Spleen (tissue), 11 donors: ENCODE measurements at regions not wholly inside any gene's neighbourhood (a gene's known extent, or its start where the extent isn't known, plus 50 kb on each side); places are given as distances from the start of the nearest gene placed in this dataset.

Experiments used
- DNase-seq: peaks from one replicate; pipeline ENCODE4 v3.0.0-alpha.2; 2020
- H3K27ac ChIP-seq, 8 donors: fragments of 200-600 bp; sonication (generic) in 7 of 8; 1 replicate in 4 of 8; 2 replicates in 4 of 8; pipeline versions ENCODE4 v1.5.0 to v1.8.0; 2016 to 2021; ENCODE audit warnings: inconsistent platforms in 4 of 8, mild to moderate bottlenecking in 4 of 8, moderate library complexity in 1 of 8
- H3K27me3 ChIP-seq, 7 donors: fragments of 200-600 bp; sonication (generic) in 6 of 7; replicated peaks in 1 of 7; 1 replicate in 4 of 7; 2 replicates in 3 of 7; pipeline versions ENCODE4 v1.5.0 to v1.8.0; 2016 to 2021; ENCODE audit warnings: inconsistent platforms in 3 of 7, mild to moderate bottlenecking in 1 of 7
- H3K36me3 ChIP-seq, 6 donors: fragments of 200-600 bp; sonication (generic) in 5 of 6; 1 replicate in 4 of 6; 2 replicates in 2 of 6; pipeline versions ENCODE4 v1.5.0 to v1.8.0; 2016 to 2021; ENCODE audit warnings: inconsistent platforms in 2 of 6
- H3K4me1 ChIP-seq, 6 donors: fragments of 200-600 bp; sonication (generic) in 5 of 6; 1 replicate in 3 of 6; 2 replicates in 3 of 6; pipeline versions ENCODE4 v1.5.0 to v1.8.0; 2016 to 2021; ENCODE audit warnings: inconsistent platforms in 3 of 6
- H3K4me3 ChIP-seq, 8 donors: fragments of 200-600 bp; sonication (generic) in 7 of 8; 1 replicate in 4 of 8; 2 replicates in 4 of 8; pipeline versions ENCODE4 v1.5.0 to v1.8.0; 2016 to 2021; ENCODE audit warnings: inconsistent platforms in 4 of 8, mild to moderate bottlenecking in 4 of 8, moderate library complexity in 2 of 8
- H3K9me3 ChIP-seq, 8 donors: fragments of 200-600 bp; sonication (generic) in 7 of 8; 1 replicate in 4 of 8; 2 replicates in 4 of 8; pipeline versions ENCODE4 v1.5.0 to v1.8.0; 2016 to 2021; ENCODE audit warnings: inconsistent platforms in 4 of 8
- CTCF ChIP-seq, 11 experiments: fragments of 200-600 bp in 7 of 11; fragments of 450-650 bp in 4 of 11; sonication (generic) in 4 of 11; IDR thresholded peaks in 8 of 11; conservative IDR thresholded peaks in 3 of 11; 1 replicate in 7 of 11; 2 replicates in 4 of 11; pipeline versions ENCODE4 v1.4.0 to v1.8.0; 2016 to 2021; ENCODE audit warnings: antibody characterized with exemption in 11 of 11, inconsistent platforms in 4 of 11, mild to moderate bottlenecking in 1 of 11
- POLR2A ChIP-seq, 3 donors: fragments of 450-650 bp; IDR thresholded peaks; one replicate each; pipeline ENCODE4 v1.5.1; 2017; ENCODE audit warnings: antibody characterized with exemption in 3 of 3, mild to moderate bottlenecking in 1 of 3
- POLR2AphosphoS5 ChIP-seq, 3 donors: sonication (generic); formaldehyde crosslinking; IDR thresholded peaks; one replicate each; pipeline ENCODE4 v1.5.1; 2017; ENCODE audit warnings: antibody characterized with exemption in 3 of 3
- WGBS, 5 donors: extraction: QIAGEN DNeasy Blood & Tissue Kit in 3 of 5; methylation state at CpG; one replicate each; pipeline versions ENCODE4 v1.1.5 to v1.1.7; 2013 to 2018; 5-methylcytosine and 5-hydroxymethylcytosine counted together
- intact Hi-C: fragments of 100-400 bp; cut with DNase I; formaldehyde crosslinking; loops from one replicate; pipeline ENCODE4 v1.15.0; 2023; ENCODE audit warnings: low total_unique reads
- donor health status: healthy with polysubstance abuse.
- donor health status: DM: no; HTN: no; CAD: no; lungs with moderate emphysema.
- donor health status: DM: no; HTN: no; CAD: no.
- donor health status: Bipolar disorder and iron deficiency.
- donor health status: healthy.
- donor health status: DM: no; HTN: no; CAD: no.
- donor health status: DM: yes; HTN: yes; CAD: no.

- no peak overlapping the region for H3K4me3 ChIP-seq
- H3K36me3 ChIP-seq: no peaks in the 10 kb centered on the region
- intact Hi-C loops: no loop called here
- H3K4me1 ChIP-seq: no peaks in the 10 kb centered on the region
- no peak overlapping the region for H3K27ac ChIP-seq
- DNase-seq: no peak
- H3K27me3 ChIP-seq: no peaks in the 10 kb centered on the region
- WGBS, 5 donors: 73 to 87% (median 81%) methylated on average over 1 of the region's 1 CpG
- H3K9me3 ChIP-seq: peaks cover 0 to 41% (median 23%) of the 10 kb centered on the region in 8 donors
- TF ChIP-seq POLR2AphosphoS5 (IDR thresholded peaks at IDR 0.05) (no peak), CTCF (IDR thresholded peaks at IDR 0.05 in 8 of 11, conservative IDR thresholded peaks at IDR 0.05 in 3 of 11) (no peak), POLR2A (IDR thresholded peaks at IDR 0.05) (no peak)
Measured at GRCh38 chr2:122451697-122452096, 696.2 kb downstream of the TSN start.

GRCh38 chr2:122469147-122469546 is 713.7 kb downstream of the TSN start:
- intact Hi-C loops: no loop called here
- Histone ChIP-seq H3K9me3 (peaks cover 0 to 5% (median 0%) of the 10 kb centered on the region in 8 donors), H3K4me1 (no peaks in the 10 kb centered on the region), H3K27ac (no peak overlapping the region), H3K4me3 (no peak overlapping the region), H3K36me3 (no peaks in the 10 kb centered on the region), H3K27me3 (no peaks in the 10 kb centered on the region)
- 56 to 83% (median 76%) methylated on average over 5 of the region's 5 CpGs for WGBS, 5 donors
- DNase-seq: no peak
- TF ChIP-seq POLR2A (IDR thresholded peaks at IDR 0.05) (no peak), POLR2AphosphoS5 (IDR thresholded peaks at IDR 0.05) (no peak), CTCF (IDR thresholded peaks at IDR 0.05 in 8 of 11, conservative IDR thresholded peaks at IDR 0.05 in 3 of 11) (no peak)

GRCh38 chr2:122471753-122472152 is 716.3 kb downstream of the TSN start:
- Histone ChIP-seq H3K27ac (no peak overlapping the region), H3K4me3 (no peak overlapping the region), H3K36me3 (no peaks in the 10 kb centered on the region), H3K4me1 (no peaks in the 10 kb centered on the region), H3K9me3 (no peaks in the 10 kb centered on the region), H3K27me3 (no peaks in the 10 kb centered on the region)
- no peak for TF ChIP-seq POLR2AphosphoS5 (IDR thresholded peaks at IDR 0.05)
- no peak for TF ChIP-seq POLR2A (IDR thresholded peaks at IDR 0.05)
- TF ChIP-seq CTCF (IDR thresholded peaks at IDR 0.05 in 8 of 11, conservative IDR thresholded peaks at IDR 0.05 in 3 of 11): no peak
- no peak for DNase-seq
- intact Hi-C loops: no loop called here

GRCh38 chr2:122478117-122478516 is 722.7 kb downstream of the TSN start:
- Histone ChIP-seq H3K9me3 (no peaks in the 10 kb centered on the region), H3K27ac (no peak overlapping the region), H3K4me1 (no peaks in the 10 kb centered on the region), H3K4me3 (no peak overlapping the region), H3K36me3 (no peaks in the 10 kb centered on the region), H3K27me3 (no peaks in the 10 kb centered on the region)
- WGBS, 5 donors: 83 to 95% (median 87%) methylated on average over 2 of the region's 2 CpGs
- intact Hi-C loops: no loop called here
- DNase-seq: no peak
- no peak for TF ChIP-seq CTCF (IDR thresholded peaks at IDR 0.05 in 8 of 11, conservative IDR thresholded peaks at IDR 0.05 in 3 of 11)
- no peak for TF ChIP-seq POLR2A (IDR thresholded peaks at IDR 0.05)
- TF ChIP-seq POLR2AphosphoS5 (IDR thresholded peaks at IDR 0.05): no peak
